ENCODE measurements at regions not wholly inside any gene's neighbourhood (a gene's known extent, or its start where the extent isn't known, plus 50 kb on each side); places are given as distances from the start of the nearest gene placed in this dataset.

DNA sequence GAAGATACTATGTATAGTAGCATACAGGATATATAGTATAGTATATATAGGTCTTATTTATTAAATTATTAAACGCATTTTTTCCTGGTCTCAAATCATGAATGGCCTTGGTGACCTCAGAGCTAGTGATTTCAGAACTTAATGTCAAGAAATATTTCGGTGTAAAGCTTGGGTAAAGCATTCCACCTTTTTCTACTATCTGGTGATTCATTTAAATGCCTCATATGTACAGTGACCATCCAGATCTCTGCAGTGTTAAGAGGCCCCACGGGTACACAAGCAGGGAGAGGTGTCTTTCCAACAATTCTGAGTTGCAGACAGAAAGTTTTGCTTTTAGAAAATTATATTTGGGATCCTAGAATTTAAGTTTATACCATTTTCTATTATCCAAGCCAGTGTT is 626.5 kb downstream of the PTPRC start:
- no peak overlapping the region for H2BK5ac ChIP-seq (ENCODE audit: low read length)
- H3K4me3 ChIP-seq (ENCODE audit: low read length in 2 of 2): no peak overlapping the region

DNA sequence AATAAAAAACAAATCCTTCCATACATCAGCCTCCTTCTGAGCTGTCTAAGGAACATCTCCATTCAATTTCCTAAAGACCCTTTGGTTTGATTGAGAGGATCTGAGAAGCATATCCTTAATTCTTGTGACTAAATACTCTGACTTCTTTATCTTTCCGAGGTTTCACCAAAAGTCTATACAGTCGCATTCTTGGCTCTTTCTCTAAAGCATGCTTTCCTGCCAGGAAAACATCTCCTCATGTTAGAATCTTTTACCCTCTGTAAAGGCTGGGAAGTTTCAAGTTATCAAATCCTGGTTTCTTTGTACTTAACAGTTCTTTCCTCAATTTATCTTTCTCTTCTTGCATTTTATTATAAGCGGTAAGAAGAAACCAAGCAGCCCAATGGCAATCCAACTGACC is 630.4 kb downstream of the PTPRC start:
- no CpG with 5 or more reads among the region's 3 CpGs for WGBS, 2 donors (ENCODE audit: extremely low coverage in 2 of 2, insufficient read length in 2 of 2, insufficient replicate concordance in 1 of 2)
- Histone ChIP-seq H3K27ac (replicated peaks; ENCODE audit: low read length) (no peak overlapping the region), H3K9ac (ENCODE audit: low read depth, low read length, poor library complexity) (no peak overlapping the region), H3K4me3 (ENCODE audit: low read length in 2 of 2) (no peak overlapping the region), H3K4me1 (ENCODE audit: control insufficient read depth in 2 of 2, insufficient read depth in 1 of 2, low read depth in 1 of 2, low read length in 2 of 2) (no peaks in the 10 kb centered on the region), H2BK5ac (ENCODE audit: low read length) (no peak overlapping the region), H3K9me3 (replicated peaks in 1 of 2; ENCODE audit: control insufficient read depth in 2 of 2, insufficient read depth in 1 of 2, low read depth in 1 of 2, low read length in 2 of 2) (no peaks in the 10 kb centered on the region), H4K91ac (ENCODE audit: low read depth, low read length, poor library complexity) (no peak overlapping the region), H2BK120ac (ENCODE audit: low read depth, low read length) (no peak overlapping the region), H2AFZ (ENCODE audit: low read length) (no peak overlapping the region), H3K36me3 (replicated peaks in 1 of 2; ENCODE audit: control insufficient read depth in 2 of 2, insufficient read depth in 2 of 2, low read length in 2 of 2) (no peaks in the 10 kb centered on the region), H2BK12ac (ENCODE audit: low read length) (no peak overlapping the region), H3K79me1 (ENCODE audit: low read depth, low read length) (no peaks in the 10 kb centered on the region), H3K4me2 (ENCODE audit: insufficient read depth, low read length, poor library complexity, severe bottlenecking) (no peak overlapping the region), H2BK15ac (ENCODE audit: low read length) (no peak overlapping the region), H3K27me3 (ENCODE audit: control insufficient read depth in 3 of 3, insufficient read depth in 3 of 3, low read depth in 1 of 3, low read length in 3 of 3) (no peaks in the 10 kb centered on the region), H3K18ac (ENCODE audit: low read length) (no peak overlapping the region), H2AK5ac (ENCODE audit: low read depth, low read length) (no peak overlapping the region), H3K23ac (ENCODE audit: low read depth, low read length, poor library complexity) (no peak overlapping the region), H3K14ac (ENCODE audit: low read length) (no peak overlapping the region), H3K4ac (ENCODE audit: low read length) (no peak overlapping the region), H4K8ac (ENCODE audit: low read depth, low read length) (no peak overlapping the region)
- DNase-seq (ENCODE audit: low spot score): no peak

More for the DNA sequence above, 626.5 kb downstream of the PTPRC start:
- Histone ChIP-seq H2BK15ac (ENCODE audit: low read length) (no peak overlapping the region), H4K8ac (ENCODE audit: low read depth, low read length) (no peak overlapping the region), H2BK12ac (ENCODE audit: low read length) (no peak overlapping the region), H3K23ac (ENCODE audit: low read depth, low read length, poor library complexity) (no peak overlapping the region), H3K9ac (ENCODE audit: low read depth, low read length, poor library complexity) (no peak overlapping the region), H3K27me3 (ENCODE audit: control insufficient read depth in 3 of 3, insufficient read depth in 3 of 3, low read depth in 1 of 3, low read length in 3 of 3) (no peaks in the 10 kb centered on the region), H2AK5ac (ENCODE audit: low read depth, low read length) (no peak overlapping the region), H3K14ac (ENCODE audit: low read length) (no peak overlapping the region), H2AFZ (ENCODE audit: low read length) (no peak overlapping the region), H3K18ac (ENCODE audit: low read length) (no peak overlapping the region), H3K27ac (replicated peaks; ENCODE audit: low read length) (no peak overlapping the region), H4K91ac (ENCODE audit: low read depth, low read length, poor library complexity) (no peak overlapping the region), H2BK120ac (ENCODE audit: low read depth, low read length) (no peak overlapping the region), H3K4me2 (ENCODE audit: insufficient read depth, low read length, poor library complexity, severe bottlenecking) (no peak overlapping the region), H3K79me1 (ENCODE audit: low read depth, low read length) (no peaks in the 10 kb centered on the region), H3K9me3 (replicated peaks in 1 of 2; ENCODE audit: control insufficient read depth in 2 of 2, insufficient read depth in 1 of 2, low read depth in 1 of 2, low read length in 2 of 2) (no peaks in the 10 kb centered on the region), H3K36me3 (replicated peaks in 1 of 2; ENCODE audit: control insufficient read depth in 2 of 2, insufficient read depth in 2 of 2, low read length in 2 of 2) (no peaks in the 10 kb centered on the region), H3K4me1 (ENCODE audit: control insufficient read depth in 2 of 2, insufficient read depth in 1 of 2, low read depth in 1 of 2, low read length in 2 of 2) (no peaks in the 10 kb centered on the region), H3K4ac (ENCODE audit: low read length) (no peak overlapping the region)
- WGBS, 2 donors (ENCODE audit: extremely low coverage in 2 of 2, insufficient read length in 2 of 2, insufficient replicate concordance in 1 of 2): no CpG with 5 or more reads among the region's 3 CpGs
- no peak for DNase-seq (ENCODE audit: low spot score)

DNA sequence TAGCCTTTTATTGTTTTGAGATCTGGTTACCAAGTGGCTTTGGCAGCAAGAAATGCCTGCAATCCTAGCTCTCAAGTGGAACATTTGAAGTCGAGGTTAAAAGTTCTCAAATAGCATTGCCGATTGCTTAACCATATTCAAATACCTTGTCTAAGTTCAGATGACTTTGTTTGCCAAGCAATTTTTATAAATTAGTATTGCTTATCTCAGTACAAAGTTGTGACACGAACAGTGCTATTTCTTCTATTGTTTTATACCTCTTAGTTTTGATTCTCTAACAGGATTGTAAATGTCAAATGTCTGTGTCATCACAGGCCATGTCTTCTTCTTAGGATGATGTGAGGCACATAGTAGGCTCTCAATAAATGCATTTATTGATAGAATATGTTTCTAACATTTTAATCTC is 633.3 kb downstream of the PTPRC start:
- no peaks in the 10 kb centered on the region for H3K4me1 ChIP-seq (ENCODE audit: control insufficient read depth in 2 of 2, insufficient read depth in 1 of 2, low read depth in 1 of 2, low read length in 2 of 2)
- no peaks in the 10 kb centered on the region for H3K27me3 ChIP-seq (ENCODE audit: control insufficient read depth in 3 of 3, insufficient read depth in 3 of 3, low read depth in 1 of 3, low read length in 3 of 3)
- no peaks in the 10 kb centered on the region for H3K9me3 ChIP-seq (replicated peaks in 1 of 2; ENCODE audit: control insufficient read depth in 2 of 2, insufficient read depth in 1 of 2, low read depth in 1 of 2, low read length in 2 of 2)
- H4K91ac ChIP-seq (ENCODE audit: low read depth, low read length, poor library complexity): no peak overlapping the region
- H2AFZ ChIP-seq (ENCODE audit: low read length): no peak overlapping the region
- H3K9ac ChIP-seq (ENCODE audit: low read depth, low read length, poor library complexity): no peak overlapping the region
- H3K36me3 ChIP-seq (replicated peaks in 1 of 2; ENCODE audit: control insufficient read depth in 2 of 2, insufficient read depth in 2 of 2, low read length in 2 of 2): no peaks in the 10 kb centered on the region
- no peak overlapping the region for H2BK120ac ChIP-seq (ENCODE audit: low read depth, low read length)
- DNase-seq (ENCODE audit: low spot score): no peak
- H2BK15ac ChIP-seq (ENCODE audit: low read length): no peak overlapping the region
- no peak overlapping the region for H3K27ac ChIP-seq (replicated peaks; ENCODE audit: low read length)
- no peak overlapping the region for H4K8ac ChIP-seq (ENCODE audit: low read depth, low read length)
- no CpG with 5 or more reads among the region's 3 CpGs for WGBS, 2 donors (ENCODE audit: extremely low coverage in 2 of 2, insufficient read length in 2 of 2, insufficient replicate concordance in 1 of 2)
- H3K4me2 ChIP-seq (ENCODE audit: insufficient read depth, low read length, poor library complexity, severe bottlenecking): no peak overlapping the region
- H3K18ac ChIP-seq (ENCODE audit: low read length): no peak overlapping the region
- H3K79me1 ChIP-seq (ENCODE audit: low read depth, low read length): no peaks in the 10 kb centered on the region
- H3K23ac ChIP-seq (ENCODE audit: low read depth, low read length, poor library complexity): no peak overlapping the region
- H2BK5ac ChIP-seq (ENCODE audit: low read length): no peak overlapping the region
- no peak overlapping the region for H3K4ac ChIP-seq (ENCODE audit: low read length)
- H2AK5ac ChIP-seq (ENCODE audit: low read depth, low read length): no peak overlapping the region
- H3K4me3 ChIP-seq (ENCODE audit: low read length in 2 of 2): no peak overlapping the region
- H2BK12ac ChIP-seq (ENCODE audit: low read length): no peak overlapping the region
- no peak overlapping the region for H3K14ac ChIP-seq (ENCODE audit: low read length)

DNA sequence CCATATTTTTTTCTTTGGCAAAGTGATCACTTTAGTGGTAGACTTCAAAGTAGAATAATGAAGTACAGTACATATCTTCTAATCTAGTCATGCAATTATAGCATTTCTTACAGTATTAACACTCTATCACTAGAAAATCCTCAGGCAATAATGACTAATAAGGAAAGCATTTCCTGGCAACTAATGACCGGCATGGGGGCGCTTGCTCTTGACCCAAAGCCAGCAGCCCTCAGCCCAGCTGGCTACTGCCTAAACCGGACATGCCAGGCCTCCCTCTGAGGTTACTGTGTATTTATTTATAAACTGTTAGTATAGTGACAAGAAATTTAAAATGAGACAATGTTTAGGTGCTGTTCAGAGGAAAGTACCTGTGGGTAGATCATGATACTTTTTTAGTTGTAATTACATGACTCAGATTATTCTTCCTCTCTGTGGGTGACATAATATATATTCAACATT is 633.8 kb downstream of the PTPRC start:
- WGBS, 2 donors (ENCODE audit: extremely low coverage in 2 of 2, insufficient read length in 2 of 2, insufficient replicate concordance in 1 of 2): no CpG with 5 or more reads among the region's 3 CpGs
- H4K8ac ChIP-seq (ENCODE audit: low read depth, low read length): no peak overlapping the region
- no peak overlapping the region for H3K23ac ChIP-seq (ENCODE audit: low read depth, low read length, poor library complexity)
- no peaks in the 10 kb centered on the region for H3K4me1 ChIP-seq (ENCODE audit: control insufficient read depth in 2 of 2, insufficient read depth in 1 of 2, low read depth in 1 of 2, low read length in 2 of 2)
- H3K4ac ChIP-seq (ENCODE audit: low read length): no peak overlapping the region
- H3K27ac ChIP-seq (replicated peaks; ENCODE audit: low read length): no peak overlapping the region
- H2BK12ac ChIP-seq (ENCODE audit: low read length): no peak overlapping the region
- no peak overlapping the region for H3K18ac ChIP-seq (ENCODE audit: low read length)
- DNase-seq (ENCODE audit: low spot score): no peak
- H4K91ac ChIP-seq (ENCODE audit: low read depth, low read length, poor library complexity): no peak overlapping the region
- H2AFZ ChIP-seq (ENCODE audit: low read length): no peak overlapping the region
- H3K27me3 ChIP-seq (ENCODE audit: control insufficient read depth in 3 of 3, insufficient read depth in 3 of 3, low read depth in 1 of 3, low read length in 3 of 3): no peaks in the 10 kb centered on the region
- no peaks in the 10 kb centered on the region for H3K9me3 ChIP-seq (replicated peaks in 1 of 2; ENCODE audit: control insufficient read depth in 2 of 2, insufficient read depth in 1 of 2, low read depth in 1 of 2, low read length in 2 of 2)
- no peak overlapping the region for H3K14ac ChIP-seq (ENCODE audit: low read length)
- no peak overlapping the region for H3K9ac ChIP-seq (ENCODE audit: low read depth, low read length, poor library complexity)
- H3K79me1 ChIP-seq (ENCODE audit: low read depth, low read length): no peaks in the 10 kb centered on the region
- H2BK5ac ChIP-seq (ENCODE audit: low read length): no peak overlapping the region
- H3K4me3 ChIP-seq (ENCODE audit: low read length in 2 of 2): no peak overlapping the region
- no peak overlapping the region for H2AK5ac ChIP-seq (ENCODE audit: low read depth, low read length)
- H3K36me3 ChIP-seq (replicated peaks in 1 of 2; ENCODE audit: control insufficient read depth in 2 of 2, insufficient read depth in 2 of 2, low read length in 2 of 2): no peaks in the 10 kb centered on the region
- no peak overlapping the region for H3K4me2 ChIP-seq (ENCODE audit: insufficient read depth, low read length, poor library complexity, severe bottlenecking)
- H2BK120ac ChIP-seq (ENCODE audit: low read depth, low read length): no peak overlapping the region
- no peak overlapping the region for H2BK15ac ChIP-seq (ENCODE audit: low read length)
